ENCODE measurements at regions not wholly inside any gene's neighbourhood (a gene's known extent, or its start where the extent isn't known, plus 50 kb on each side); places are given as distances from the start of the nearest gene placed in this dataset.

- DNase-seq: no peak
These were observed 94.6 kb upstream of the PTCH1 start for GRCh38 chr9:95611354-95611753.

- DNase-seq: no peak
These were observed 93.4 kb upstream of the PTCH1 start for GRCh38 chr9:95610006-95610785.

- DNase-seq: no peak
These were observed 92.7 kb upstream of the PTCH1 start for GRCh38 chr9:95609426-95609825.

GRCh38 chr9:95608341-95608740 is 91.6 kb upstream of the PTCH1 start:
- no peak for DNase-seq

- no peak for DNase-seq
These were observed 90.7 kb upstream of the PTCH1 start for GRCh38 chr9:95607507-95607906.

GRCh38 chr9:95606489-95607350 is 89.9 kb upstream of the PTCH1 start:
- DNase-seq: no peak

GRCh38 chr9:95605816-95606488 is 89.2 kb upstream of the PTCH1 start:
- no peak for DNase-seq

GRCh38 chr9:95605101-95605500 is 88.3 kb upstream of the PTCH1 start:
- peak; percentile 79 for DNase-seq

GRCh38 chr9:95598236-95598635 is 81.5 kb upstream of the PTCH1 start:
- DNase-seq: no peak

- DNase-seq: no peak
These were observed 79.0 kb upstream of the PTCH1 start for GRCh38 chr9:95595721-95596295.

GRCh38 chr9:95592931-95593330 is 76.2 kb upstream of the PTCH1 start:
- DNase-seq: no peak

- DNase-seq: no peak
These were observed 72.2 kb upstream of the PTCH1 start for GRCh38 chr9:95588724-95589588.

GRCh38 chr9:95587021-95587964 is 70.5 kb upstream of the PTCH1 start:
- no peak for DNase-seq

- DNase-seq: no peak
These were observed 69.6 kb upstream of the PTCH1 start for GRCh38 chr9:95586326-95586725.

GRCh38 chr9:95585824-95586223 is 69.1 kb upstream of the PTCH1 start:
- no peak for DNase-seq

- DNase-seq: no peak
These were observed 67.4 kb upstream of the PTCH1 start for GRCh38 chr9:95584176-95584575.

- DNase-seq: no peak
These were observed 65.1 kb upstream of the PTCH1 start for GRCh38 chr9:95581900-95582299.

GRCh38 chr9:95580812-95581761 is 64.3 kb upstream of the PTCH1 start:
- DNase-seq: peak; percentile 73

GRCh38 chr9:95574866-95575553 is 58.2 kb upstream of the PTCH1 start:
- no peak for DNase-seq

Data from islet precursor cell (in vitro differentiated cells).